Lower leg skin (tissue), 4 donors: ENCODE measurements at regions not wholly inside any gene's neighbourhood (a gene's known extent, or its start where the extent isn't known, plus 50 kb on each side); places are given as distances from the start of the nearest gene placed in this dataset.

ENCODE experiments used
- DNase-seq, 2 donors: peaks; one replicate each; pipeline ENCODE4 v3.0.0-alpha.2; 2019; ENCODE audit warnings: low spot score in 2 of 2
- H3K4me3 ChIP-seq: fragments of 200-600 bp; sonication (generic); 2 replicates; pipeline ENCODE4 v1.5.1; 2017; ENCODE audit warnings: mild to moderate bottlenecking, low read depth; ENCODE audit not compliant: poor library complexity, severe bottlenecking
- CTCF ChIP-seq, 3 donors: fragments of 450-650 bp; IDR thresholded peaks; one replicate each; pipeline ENCODE4 v1.5.1; 2016; ENCODE audit warnings: antibody characterized with exemption in 3 of 3, mild to moderate bottlenecking in 3 of 3, moderate library complexity in 2 of 3
- POLR2A ChIP-seq, 2 donors: fragments of 450-650 bp; IDR thresholded peaks; one replicate each; pipeline ENCODE4 v1.6.1; 2016 to 2017; ENCODE audit warnings: antibody characterized with exemption in 2 of 2, mild to moderate bottlenecking in 1 of 2, moderate library complexity in 1 of 2
- WGBS, 2 donors: methylation state at CpG; one replicate each; pipeline ENCODE4 v1.1.5; 2018; 5-methylcytosine and 5-hydroxymethylcytosine counted together
- intact Hi-C: fragments of 100-400 bp; cut with DNase I; formaldehyde crosslinking; loops from one replicate; pipeline ENCODE4 v1.15.0; 2023; ENCODE audit warnings: low total_unique reads

GRCh38 chr6:77124604-77125003 lies 338.7 kb downstream of the HTR1B start:
- intact Hi-C loops: no loop called here

GRCh38 chr6:77123527-77123926 lies 339.8 kb downstream of the HTR1B start:
- WGBS, 2 donors: 91 to 95% methylated on average over 3 of the region's 3 CpGs
- intact Hi-C loops: no loop called here
- H3K4me3 ChIP-seq: no peak overlapping the region
- TF ChIP-seq POLR2A (IDR thresholded peaks at IDR 0.05) (no peak), CTCF (IDR thresholded peaks at IDR 0.05) (no peak)
- DNase-seq: no peak

More at GRCh38 chr6:77124604-77125003, 338.7 kb downstream of the HTR1B start:
- DNase-seq: no peak
- no peak overlapping the region for H3K4me3 ChIP-seq
- WGBS, 2 donors: 94 to 100% methylated on average over 1 of the region's 1 CpG
- TF ChIP-seq CTCF (IDR thresholded peaks at IDR 0.05) (no peak), POLR2A (IDR thresholded peaks at IDR 0.05) (no peak)

- intact Hi-C loops: no loop called here
- H3K4me3 ChIP-seq: no peak overlapping the region
- TF ChIP-seq POLR2A (IDR thresholded peaks at IDR 0.05) (no peak), CTCF (IDR thresholded peaks at IDR 0.05) (no peak)
- 75 to 77% methylated on average over 4 of the region's 4 CpGs for WGBS, 2 donors
- DNase-seq: no peak
Observed at GRCh38 chr6:77106992-77107391, 356.3 kb downstream of the HTR1B start.

GRCh38 chr6:77105091-77105490 lies 358.2 kb downstream of the HTR1B start:
- no peak overlapping the region for H3K4me3 ChIP-seq
- no peak for DNase-seq
- TF ChIP-seq CTCF (IDR thresholded peaks at IDR 0.05) (no peak), POLR2A (IDR thresholded peaks at IDR 0.05) (no peak)
- intact Hi-C loops: no loop called here
- WGBS, 2 donors: 72 to 76% methylated on average over 2 of the region's 2 CpGs

GRCh38 chr6:77097940-77098339 lies 365.4 kb downstream of the HTR1B start:
- no peak overlapping the region for H3K4me3 ChIP-seq
- DNase-seq: no peak
- no peak for TF ChIP-seq CTCF (IDR thresholded peaks at IDR 0.05)
- TF ChIP-seq POLR2A (IDR thresholded peaks at IDR 0.05): no peak
- whole genome bisulfite sequencing, 2 donors: 71 to 76% methylated on average over 2 of the region's 2 CpGs
- intact Hi-C loops: loop anchor here (5.0 kb wide), 1 partner anchor 629 kb away; no protein-coding TSS in a partner anchor

GRCh38 chr6:77095936-77096627 lies 367.2 kb downstream of the HTR1B start:
- TF ChIP-seq CTCF (IDR thresholded peaks at IDR 0.05) (no peak), POLR2A (IDR thresholded peaks at IDR 0.05) (no peak)
- no peak overlapping the region for H3K4me3 ChIP-seq
- no peak for DNase-seq
- 58 to 65% methylated on average over 3 of the region's 3 CpGs for WGBS, 2 donors
- intact Hi-C loops: loop anchor here (5.0 kb wide), 1 partner anchor 631 kb away; no protein-coding TSS in a partner anchor
